ENCODE measurements at regions not wholly inside any gene's neighbourhood (a gene's known extent, or its start where the extent isn't known, plus 50 kb on each side); places are given as distances from the start of the nearest gene placed in this dataset.

DNA sequence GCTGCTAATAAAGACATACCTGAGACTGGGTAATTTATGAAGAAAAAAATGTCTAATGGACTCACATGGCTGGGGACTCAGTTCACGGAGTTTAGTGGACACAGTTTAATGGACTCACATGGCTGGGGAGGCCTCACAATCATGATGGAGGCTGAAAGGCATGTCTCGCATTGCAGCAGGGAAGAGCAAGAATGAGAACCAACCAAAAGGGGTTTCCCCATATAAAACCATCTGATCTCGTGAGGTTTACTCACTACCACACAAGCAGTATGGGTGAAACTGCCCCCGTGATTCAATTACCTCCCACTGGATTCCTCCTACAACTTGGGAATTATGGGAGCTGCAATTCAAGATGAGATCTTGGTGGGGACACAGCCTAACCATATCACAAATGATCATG lies 1181.2 kb downstream of the PCDH9 start:
- in situ Hi-C loops (cut with HindIII; ENCODE audit: extremely low pct_ligation_motif_present, low pct_unique_long_range_greater_than_20kb) = no loop called here

DNA sequence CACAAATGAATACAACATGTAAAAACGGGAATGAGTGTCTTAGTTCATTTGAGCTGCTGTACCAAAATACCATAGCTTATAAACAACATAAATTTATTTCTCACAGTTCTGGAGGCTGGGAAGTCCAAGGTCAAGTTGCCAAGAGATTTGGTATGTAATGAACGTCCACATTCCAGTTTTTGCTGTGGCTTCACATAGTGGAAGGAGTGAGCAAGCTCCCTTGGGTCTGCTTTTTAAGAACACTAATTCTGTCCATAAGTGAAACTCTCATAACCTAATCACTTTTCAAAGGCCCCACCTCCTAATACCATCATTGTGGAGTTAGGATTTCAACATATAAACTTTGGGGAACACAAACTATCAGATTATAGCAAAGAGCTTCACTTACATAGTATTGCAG lies 1189.6 kb downstream of the PCDH9 start:
- H3K27ac ChIP-seq (ENCODE audit: extremely low read length, insufficient read depth, low read length) = no peak overlapping the region
- no TSS peak for BruUV-seq (replicated peaks)
- DNase-seq (ENCODE audit: low spot score) (no peak), ATAC-seq (no peak), FAIRE-seq (no peak)
- intact Hi-C loops (cut with micrococcal nuclease; ENCODE audit: unreplicated experiment) (no loop called here), in situ Hi-C loops (cut with HindIII; ENCODE audit: extremely low pct_ligation_motif_present, low pct_unique_long_range_greater_than_20kb) (no loop called here)
- TF ChIP-seq TAF1 (CRISPR knock-in tag; IDR thresholded peaks at IDR 0.05) = no peak
- TF ChIP-seq MXD4 (CRISPR knock-in tag; IDR thresholded peaks at IDR 0.05) = no peak
- no peak for TF ChIP-seq ZFP36L1 (CRISPR knock-in tag; IDR thresholded peaks at IDR 0.05)
- TF ChIP-seq FOSL2 (CRISPR knock-in tag; IDR thresholded peaks at IDR 0.05) = no peak
- TF ChIP-seq ZBTB8A (CRISPR knock-in tag; IDR thresholded peaks at IDR 0.05; ENCODE audit: borderline replicate concordance, low read depth) = no peak
- no peak for TF ChIP-seq AHR (CRISPR knock-in tag; IDR thresholded peaks at IDR 0.05)
- no peak for TF ChIP-seq REPIN1 (CRISPR knock-in tag; IDR thresholded peaks at IDR 0.05; ENCODE audit: borderline replicate concordance, low read depth)
- TF ChIP-seq ZNF550 (CRISPR knock-in tag; IDR thresholded peaks at IDR 0.05; ENCODE audit: borderline replicate concordance) = no peak
- no peak for TF ChIP-seq CAMTA2 (CRISPR knock-in tag; IDR thresholded peaks at IDR 0.05; ENCODE audit: borderline replicate concordance)
- H3K9ac ChIP-seq (ENCODE audit: insufficient read depth, low read depth, low read length) = no peak overlapping the region
- H3K36me3 ChIP-seq (replicated peaks in 1 of 2; ENCODE audit: control insufficient read depth in 1 of 2, insufficient read depth in 2 of 2, low read length in 2 of 2) = no peaks in the 10 kb centered on the region
- POLR2A ChIA-PET = no interaction called here
- H4K20me1 ChIP-seq (ENCODE audit: insufficient read depth, low read length) = no peaks in the 10 kb centered on the region
- no peaks in the 10 kb centered on the region for H3K79me2 ChIP-seq (ENCODE audit: insufficient read depth, low read length)
- no peaks in the 10 kb centered on the region for H3K9me3 ChIP-seq (ENCODE audit: low read length)
- no peaks in the 10 kb centered on the region for H3K4me1 ChIP-seq (ENCODE audit: insufficient read depth, low read length)
- no peak overlapping the region for H3K4me2 ChIP-seq (ENCODE audit: low read depth, low read length)
- WGBS (ENCODE audit: low lambda C conversion rate) = 0% methylated on average over 2 of the region's 2 CpGs
- H3K27me3 ChIP-seq (ENCODE audit: control insufficient read depth in 1 of 2, insufficient read depth in 2 of 2, low read length in 2 of 2) = no peaks in the 10 kb centered on the region
- H3K4me3 ChIP-seq (replicated peaks in 1 of 3; ENCODE audit: insufficient read depth in 1 of 3, low read depth in 2 of 3, low read length in 3 of 3) = no peak overlapping the region
- CTCF ChIA-PET (ENCODE audit: low intra/inter-chr PET ratio, low total read pairs) = no interaction called here
- H2AFZ ChIP-seq (ENCODE audit: low read length) = no peak overlapping the region

More for the DNA sequence above, 1181.2 kb downstream of the PCDH9 start:
- Histone ChIP-seq H3K4me2 (ENCODE audit: low read depth, low read length) (no peak overlapping the region), H3K4me1 (ENCODE audit: insufficient read depth, low read length) (no peaks in the 10 kb centered on the region), H3K4me3 (replicated peaks in 1 of 3; ENCODE audit: insufficient read depth in 1 of 3, low read depth in 2 of 3, low read length in 3 of 3) (no peak overlapping the region), H3K9me3 (ENCODE audit: low read length) (peaks cover 10% of the 10 kb centered on the region; the same call in 1 of the 2 replicates), H3K79me2 (ENCODE audit: insufficient read depth, low read length) (no peaks in the 10 kb centered on the region), H3K27ac (ENCODE audit: extremely low read length, insufficient read depth, low read length) (no peak overlapping the region), H2AFZ (ENCODE audit: low read length) (no peak overlapping the region), H4K20me1 (ENCODE audit: insufficient read depth, low read length) (no peaks in the 10 kb centered on the region), H3K36me3 (replicated peaks in 1 of 2; ENCODE audit: control insufficient read depth in 1 of 2, insufficient read depth in 2 of 2, low read length in 2 of 2) (no peaks in the 10 kb centered on the region), H3K27me3 (ENCODE audit: control insufficient read depth in 1 of 2, insufficient read depth in 2 of 2, low read length in 2 of 2) (no peaks in the 10 kb centered on the region), H3K9ac (ENCODE audit: insufficient read depth, low read depth, low read length) (no peak overlapping the region)
- no peak for DNase-seq (ENCODE audit: low spot score)
- CTCF ChIA-PET (ENCODE audit: low intra/inter-chr PET ratio, low total read pairs) = no interaction called here
- no peak for ATAC-seq
- POLR2A ChIA-PET = no interaction called here
- BruUV-seq (replicated peaks) = no TSS peak
- TF ChIP-seq ZNF333 (CRISPR knock-in tag; IDR thresholded peaks at IDR 0.05; ENCODE audit: borderline replicate concordance) = no peak
- TF ChIP-seq TCF7L2 (IDR thresholded peaks at IDR 0.05; ENCODE audit: low read depth, low read length) = no peak
- TF ChIP-seq ASH2L (IDR thresholded peaks at IDR 0.05; ENCODE audit: insufficient read length, low read depth, low read length) = no peak
- TF ChIP-seq PRDM4 (CRISPR knock-in tag; IDR thresholded peaks at IDR 0.05; ENCODE audit: borderline replicate concordance) = no peak
- TF ChIP-seq FOXM1 (CRISPR knock-in tag; IDR thresholded peaks at IDR 0.05) = no peak
- no peak for TF ChIP-seq ZNF468 (CRISPR knock-in tag; IDR thresholded peaks at IDR 0.05)
- WGBS (ENCODE audit: low lambda C conversion rate) = 1% methylated on average over 4 of the region's 4 CpGs
- intact Hi-C loops (cut with micrococcal nuclease; ENCODE audit: unreplicated experiment) = no loop called here
- FAIRE-seq = no peak
